Aorta (tissue), 5 donors: ENCODE measurements at regions not wholly inside any gene's neighbourhood (a gene's known extent, or its start where the extent isn't known, plus 50 kb on each side); places are given as distances from the start of the nearest gene placed in this dataset.

Experiments
- ATAC-seq: fragments of 200-7000 bp; cut with Tn5 transposase; one replicate; pipeline ENCODE4 v1.9.1; 2022; ENCODE audit warnings: moderate library complexity; ENCODE audit not compliant: low FRiP score
- DNase-seq, 2 donors: peaks; one replicate each; pipeline ENCODE4 v3.0.0-alpha.2; 2020
- H3K27ac ChIP-seq, 2 donors: one replicate each; pipeline ENCODE4 v1.5.1; 2013; ENCODE audit warnings: low read length in 2 of 2, mild to moderate bottlenecking in 2 of 2, moderate library complexity in 2 of 2, control low read depth in 1 of 2, inconsistent platforms in 1 of 2, low read depth in 1 of 2
- H3K27me3 ChIP-seq, 2 donors: one replicate each; pipeline ENCODE4 v1.6.1; 2013; ENCODE audit warnings: control low read depth in 1 of 2, low read length in 1 of 2, mild to moderate bottlenecking in 1 of 2, moderate library complexity in 1 of 2; ENCODE audit not compliant: insufficient read depth in 2 of 2, control insufficient read depth in 1 of 2
- H3K36me3 ChIP-seq, 2 donors: one replicate each; pipeline ENCODE4 v1.6.1; 2013; ENCODE audit warnings: control low read depth in 1 of 2, low read length in 1 of 2, mild to moderate bottlenecking in 1 of 2; ENCODE audit not compliant: insufficient read depth in 2 of 2, control insufficient read depth in 1 of 2
- H3K4me1 ChIP-seq, 2 donors: one replicate each; pipeline ENCODE4 v1.6.1; 2013; ENCODE audit warnings: low read length in 2 of 2, control low read depth in 1 of 2, mild to moderate bottlenecking in 1 of 2, moderate library complexity in 1 of 2; ENCODE audit not compliant: insufficient read depth in 2 of 2, control insufficient read depth in 1 of 2
- H3K4me3 ChIP-seq, 2 donors: one replicate each; pipeline ENCODE4 v1.5.1; 2013; ENCODE audit warnings: low read length in 2 of 2, control low read depth in 1 of 2, mild to moderate bottlenecking in 1 of 2
- H3K9me3 ChIP-seq: one replicate; pipeline ENCODE4 v1.6.1; 2013; ENCODE audit warnings: mild to moderate bottlenecking, low read length; ENCODE audit not compliant: control insufficient read depth
- WGBS, 2 donors: extraction: QIAGEN DNeasy Blood & Tissue Kit; methylation state at CpG; one replicate each; pipeline ENCODE4 v1.1.7; 2013; 5-methylcytosine and 5-hydroxymethylcytosine counted together
- intact Hi-C, 2 donors: fragments of 100-400 bp; cut with DNase I; formaldehyde crosslinking; loops; one replicate each; pipeline versions ENCODE4 v1.14.2 to v1.15.0; 2022
- donor health status: healthy with polysubstance abuse.
- donor health status: Bipolar disorder and iron deficiency.
- donor health status: DM: no; HTN: no; CAD: no.
- donor health status: DM: no; HTN: no; CAD: no.
- donor health status: DM: yes; HTN: yes; CAD: no.

GRCh38 chr13:90562443-90562842 is 785.0 kb upstream of the MIR17HG start:
- 42 to 53% methylated on average over 1 of the region's 1 CpG for WGBS, 2 donors
- intact Hi-C loops = no loop called here
- H3K4me3 ChIP-seq = no peak overlapping the region
- DNase-seq = no peak
- no peaks in the 10 kb centered on the region for H3K27me3 ChIP-seq
- peaks cover 2% of the 10 kb centered on the region for H3K9me3 ChIP-seq
- no peak overlapping the region for H3K27ac ChIP-seq
- ATAC-seq = no peak
- H3K36me3 ChIP-seq = no peaks in the 10 kb centered on the region
- no peaks in the 10 kb centered on the region for H3K4me1 ChIP-seq

- ATAC-seq (no peak), DNase-seq (no peak)
- no peak overlapping the region for H3K4me3 ChIP-seq
- intact Hi-C loops = no loop called here
- no peak overlapping the region for H3K27ac ChIP-seq
- peaks cover 2% of the 10 kb centered on the region for H3K9me3 ChIP-seq
- no peaks in the 10 kb centered on the region for H3K4me1 ChIP-seq
- H3K36me3 ChIP-seq = no peaks in the 10 kb centered on the region
- WGBS, 2 donors = 83 to 86% methylated on average over 7 of the region's 7 CpGs
- no peaks in the 10 kb centered on the region for H3K27me3 ChIP-seq
Measured at GRCh38 chr13:90564096-90564495, 783.4 kb upstream of the MIR17HG start.

GRCh38 chr13:90564566-90564965 is 782.9 kb upstream of the MIR17HG start:
- Histone ChIP-seq H3K9me3 (peaks cover 2% of the 10 kb centered on the region), H3K4me1 (no peaks in the 10 kb centered on the region), H3K36me3 (no peaks in the 10 kb centered on the region), H3K4me3 (no peak overlapping the region), H3K27ac (no peak overlapping the region), H3K27me3 (no peaks in the 10 kb centered on the region)
- intact Hi-C loops = no loop called here
- 55 to 66% methylated on average over 1 of the region's 1 CpG for WGBS, 2 donors
- DNase-seq (no peak), ATAC-seq (no peak)

- intact Hi-C loops = no loop called here
- no peak overlapping the region for H3K4me3 ChIP-seq
- H3K36me3 ChIP-seq = no peaks in the 10 kb centered on the region
- no peak overlapping the region for H3K27ac ChIP-seq
- H3K4me1 ChIP-seq = no peaks in the 10 kb centered on the region
- WGBS, 2 donors = 81 to 85% methylated on average over 3 of the region's 3 CpGs
- no peak for ATAC-seq
- DNase-seq = no peak
- H3K27me3 ChIP-seq = no peaks in the 10 kb centered on the region
- peaks cover 2% of the 10 kb centered on the region for H3K9me3 ChIP-seq
Measured at GRCh38 chr13:90565985-90566713, 781.3 kb upstream of the MIR17HG start.

- Histone ChIP-seq H3K36me3 (no peaks in the 10 kb centered on the region), H3K4me1 (no peaks in the 10 kb centered on the region), H3K27ac (no peak overlapping the region), H3K27me3 (no peaks in the 10 kb centered on the region), H3K4me3 (no peak overlapping the region), H3K9me3 (peaks cover 2% of the 10 kb centered on the region)
- intact Hi-C loops = no loop called here
- no peak for ATAC-seq
- no peak for DNase-seq
Measured at GRCh38 chr13:90568165-90568564, 779.3 kb upstream of the MIR17HG start.

GRCh38 chr13:90576067-90576466 is 771.4 kb upstream of the MIR17HG start:
- Histone ChIP-seq H3K4me3 (no peak overlapping the region), H3K4me1 (no peaks in the 10 kb centered on the region), H3K9me3 (no peaks in the 10 kb centered on the region), H3K27ac (no peak overlapping the region), H3K36me3 (no peaks in the 10 kb centered on the region), H3K27me3 (no peaks in the 10 kb centered on the region)
- DNase-seq (no peak), ATAC-seq (no peak)
- 93 to 95% methylated on average over 5 of the region's 5 CpGs for WGBS, 2 donors
- intact Hi-C loops = no loop called here

GRCh38 chr13:90577726-90578125 is 769.8 kb upstream of the MIR17HG start:
- WGBS, 2 donors = 40 to 47% methylated on average over 2 of the region's 2 CpGs
- intact Hi-C loops = no loop called here
- H3K9me3 ChIP-seq = no peaks in the 10 kb centered on the region
- H3K4me1 ChIP-seq = no peaks in the 10 kb centered on the region
- no peak overlapping the region for H3K27ac ChIP-seq
- H3K4me3 ChIP-seq = no peak overlapping the region
- no peak for DNase-seq
- no peak for ATAC-seq
- H3K36me3 ChIP-seq = no peaks in the 10 kb centered on the region
- H3K27me3 ChIP-seq = no peaks in the 10 kb centered on the region

GRCh38 chr13:90585392-90585791 is 762.1 kb upstream of the MIR17HG start:
- H3K4me1 ChIP-seq = no peaks in the 10 kb centered on the region
- DNase-seq (no peak), ATAC-seq (no peak)
- WGBS, 2 donors = 78 to 89% methylated on average over 1 of the region's 1 CpG
- no peaks in the 10 kb centered on the region for H3K36me3 ChIP-seq
- intact Hi-C loops = no loop called here
- peaks cover 3% of the 10 kb centered on the region for H3K9me3 ChIP-seq
- H3K4me3 ChIP-seq = no peak overlapping the region
- no peaks in the 10 kb centered on the region for H3K27me3 ChIP-seq
- no peak overlapping the region for H3K27ac ChIP-seq

GRCh38 chr13:90591260-90591926 is 756.1 kb upstream of the MIR17HG start:
- 71 to 79% methylated on average over 1 of the region's 1 CpG for WGBS, 2 donors
- no peaks in the 10 kb centered on the region for H3K36me3 ChIP-seq
- no peak overlapping the region for H3K27ac ChIP-seq
- no peak for DNase-seq
- no peaks in the 10 kb centered on the region for H3K9me3 ChIP-seq
- intact Hi-C loops = no loop called here
- no peak overlapping the region for H3K4me3 ChIP-seq
- no peaks in the 10 kb centered on the region for H3K4me1 ChIP-seq
- H3K27me3 ChIP-seq = no peaks in the 10 kb centered on the region
- no peak for ATAC-seq
